8988T (cell line): ENCODE measurements at regions not wholly inside any gene's neighbourhood (a gene's known extent, or its start where the extent isn't known, plus 50 kb on each side); places are given as distances from the start of the nearest gene placed in this dataset.

Source experiments
- DNase-seq: peaks from one replicate; pipeline ENCODE4 v3.0.0; 2011

DNA sequence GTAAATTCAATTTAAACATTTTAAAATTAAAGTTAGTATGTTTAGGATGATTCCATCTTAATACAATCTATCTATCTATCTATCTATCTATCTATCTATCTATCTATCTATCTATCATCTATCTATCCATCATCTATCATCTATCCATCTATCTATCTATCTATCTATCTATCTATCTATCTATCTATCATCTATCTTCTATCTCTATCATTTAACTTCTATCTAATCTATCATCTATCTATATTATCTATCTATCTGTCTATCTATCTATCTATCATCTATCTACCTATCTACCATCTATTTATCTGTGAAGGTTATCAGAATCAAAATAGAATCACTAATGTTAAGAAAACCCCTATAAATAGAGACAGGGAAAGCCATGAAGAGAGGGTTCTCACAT is 78.3 kb downstream of the RAMP3 start:
- DNase-seq: no peak

DNA sequence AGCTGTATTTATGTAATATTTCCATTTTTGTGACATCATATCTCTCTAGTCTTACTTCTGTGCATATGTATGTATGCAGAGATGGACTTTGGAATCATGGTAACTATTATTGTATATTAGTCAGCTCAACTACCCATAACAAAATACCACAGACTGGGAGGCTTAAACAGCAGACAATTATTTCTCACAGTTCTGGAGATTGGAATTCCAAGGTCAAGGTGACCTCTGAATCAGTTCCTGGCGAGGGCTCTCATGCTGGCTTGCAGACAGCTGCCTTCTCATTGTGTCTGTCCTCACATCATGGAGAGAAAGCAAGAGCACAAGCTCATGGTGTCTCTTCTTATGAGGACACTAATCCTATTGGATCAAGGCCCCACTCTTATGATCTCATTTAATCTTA is 79.1 kb downstream of the RAMP3 start:
- DNase-seq: no peak

DNA sequence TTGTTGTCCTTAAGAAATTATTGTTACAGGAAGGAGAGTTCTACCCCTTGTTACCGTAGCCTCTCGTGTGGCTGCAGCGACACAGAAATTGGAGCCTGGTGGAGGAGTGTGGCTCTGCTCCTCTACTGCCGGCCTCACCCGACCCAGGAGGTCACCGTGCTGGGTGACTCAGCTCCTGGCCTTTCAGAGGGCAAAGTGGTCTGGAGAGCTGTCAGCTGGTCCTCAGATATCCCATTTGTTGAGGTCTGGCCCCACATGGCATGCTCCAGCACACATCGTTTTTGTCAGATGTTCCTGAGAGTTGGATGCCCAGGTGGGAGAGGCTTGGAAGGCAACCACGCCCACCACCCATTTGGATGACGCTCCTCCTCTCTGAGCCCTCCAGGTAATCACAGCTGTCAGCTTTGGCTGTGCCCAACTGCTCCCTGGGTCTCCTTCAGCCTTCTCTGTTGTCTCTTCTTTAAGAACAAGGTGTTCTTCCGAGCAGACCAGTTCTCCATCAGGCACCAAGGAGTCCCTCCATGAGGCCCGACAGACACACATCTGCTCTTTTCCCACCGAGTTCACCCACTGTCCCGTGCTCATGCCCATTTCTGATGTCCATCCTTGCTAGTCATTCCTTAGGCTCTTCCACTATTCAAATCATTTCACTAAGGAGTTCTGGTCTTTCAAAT is 80.3 kb downstream of the RAMP3 start:
- DNase-seq: no peak

DNA sequence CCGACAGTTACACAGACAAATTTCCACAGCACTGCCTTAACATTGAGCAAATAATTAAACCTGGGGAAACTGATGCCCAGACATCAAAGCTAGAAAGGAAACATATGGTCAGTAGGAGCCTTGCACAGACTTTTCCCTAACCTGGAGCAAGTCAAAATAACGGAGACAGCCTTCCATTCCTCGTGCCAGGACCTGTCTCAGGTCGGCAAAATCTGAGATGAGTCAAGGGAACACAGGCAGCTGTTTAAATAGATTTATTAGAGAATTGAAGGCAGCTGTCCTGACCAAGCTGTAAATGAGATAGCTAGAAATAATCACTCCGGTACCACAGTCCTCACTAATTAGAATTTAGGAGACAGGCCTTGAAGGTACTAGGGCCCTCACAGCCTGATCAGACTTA is 81.2 kb downstream of the RAMP3 start:
- DNase-seq: no peak

DNA sequence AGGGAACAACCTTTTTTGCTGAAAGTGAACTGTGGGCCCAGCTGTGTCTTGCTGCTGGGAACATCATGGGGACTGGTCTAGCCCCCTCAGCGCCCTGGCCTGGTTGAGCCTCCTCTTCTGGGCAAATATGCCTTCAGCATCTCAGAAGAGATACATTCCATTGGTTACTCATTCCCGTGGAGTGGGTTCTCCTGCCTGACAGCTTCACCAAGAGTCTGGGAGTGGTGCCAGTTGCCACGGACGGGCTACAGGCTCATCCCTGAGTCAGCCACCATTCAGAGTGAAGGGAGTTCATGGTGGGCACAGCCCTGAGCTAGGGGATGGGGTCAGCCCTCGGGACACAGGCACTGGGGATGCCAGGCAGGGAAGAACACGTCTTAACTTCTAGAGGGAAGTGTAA is 81.9 kb downstream of the RAMP3 start:
- DNase-seq: no peak

DNA sequence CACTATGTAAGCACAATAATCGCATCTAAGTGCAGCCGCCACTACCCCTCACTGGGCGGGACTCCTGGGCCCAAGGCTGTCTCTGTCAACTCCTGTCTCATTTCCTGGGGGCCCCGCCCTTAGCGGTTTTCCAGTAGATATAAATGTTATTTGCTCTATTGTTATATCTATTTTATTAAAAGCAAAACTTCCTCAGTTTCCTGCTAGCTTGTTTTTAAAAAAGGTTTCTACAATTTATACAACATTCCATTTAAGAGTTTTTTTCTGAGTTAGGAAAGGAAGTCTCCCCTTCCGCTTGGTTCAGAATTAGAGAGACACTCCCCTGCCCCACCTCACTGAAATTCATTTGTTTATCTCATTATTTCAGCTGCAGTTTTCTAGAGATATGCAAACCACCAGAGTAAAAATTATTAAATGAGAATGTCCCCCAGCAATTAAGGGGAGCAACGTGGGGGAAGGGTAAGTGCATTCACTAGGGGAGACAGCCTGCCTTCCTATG is 82.7 kb downstream of the RAMP3 start:
- no peak for DNase-seq

DNA sequence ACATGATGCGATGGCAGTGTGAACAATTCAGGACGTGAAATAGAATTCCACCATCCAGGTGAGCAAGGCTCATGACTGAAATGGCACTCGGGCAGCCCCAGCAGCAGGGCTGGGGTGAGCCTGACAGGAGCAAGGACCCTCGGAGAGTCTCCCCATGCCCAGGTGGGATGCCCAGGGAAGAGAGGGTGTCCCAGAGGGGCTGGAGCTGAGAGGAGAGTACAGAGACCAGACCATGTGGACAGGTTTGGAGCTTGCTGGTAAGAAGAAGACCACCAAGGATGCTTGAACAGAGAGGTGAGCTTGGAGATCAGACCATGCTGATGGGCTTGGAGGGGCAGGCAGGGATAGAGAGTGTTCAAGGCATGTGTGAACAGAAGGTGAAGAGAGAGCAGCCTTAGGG is 83.3 kb downstream of the RAMP3 start:
- no peak for DNase-seq

DNA sequence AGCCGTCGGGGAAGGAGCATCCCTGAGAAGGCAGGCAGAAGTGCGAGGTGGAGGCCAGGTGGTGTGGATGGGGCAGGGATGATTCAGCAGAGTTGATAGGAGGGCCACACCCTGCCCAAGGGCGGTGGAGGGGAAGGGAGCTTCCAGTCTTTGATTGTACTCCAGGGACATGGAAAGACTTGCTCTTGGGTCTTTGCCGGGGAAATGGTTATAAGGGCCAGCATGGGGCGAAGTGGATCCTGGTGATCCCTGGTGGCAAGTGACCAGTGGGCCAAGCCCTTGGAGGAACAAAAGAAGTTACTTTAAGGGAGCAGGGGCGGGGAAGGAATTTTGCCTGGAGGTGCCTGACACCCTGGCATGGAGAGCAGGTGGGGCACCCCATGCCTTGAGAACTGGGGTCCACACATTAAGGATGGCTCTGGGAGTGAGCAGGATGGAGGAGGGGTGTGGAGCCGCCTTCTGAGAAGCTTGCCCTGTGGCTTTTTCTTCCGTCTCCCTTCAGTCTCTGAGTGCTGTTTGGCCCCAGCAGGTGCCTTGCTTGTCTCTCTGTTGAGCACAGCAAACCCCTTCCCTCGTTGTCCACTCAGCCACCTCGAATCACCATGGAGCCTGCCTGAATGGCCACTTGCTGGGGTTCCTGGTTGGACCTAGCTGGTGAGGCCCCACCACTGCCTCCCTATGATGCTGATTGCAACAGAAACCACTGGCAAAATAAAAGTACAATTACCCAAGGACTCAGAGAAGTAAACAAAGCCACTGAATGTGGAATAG is 83.9 kb downstream of the RAMP3 start:
- DNase-seq: no peak

DNA sequence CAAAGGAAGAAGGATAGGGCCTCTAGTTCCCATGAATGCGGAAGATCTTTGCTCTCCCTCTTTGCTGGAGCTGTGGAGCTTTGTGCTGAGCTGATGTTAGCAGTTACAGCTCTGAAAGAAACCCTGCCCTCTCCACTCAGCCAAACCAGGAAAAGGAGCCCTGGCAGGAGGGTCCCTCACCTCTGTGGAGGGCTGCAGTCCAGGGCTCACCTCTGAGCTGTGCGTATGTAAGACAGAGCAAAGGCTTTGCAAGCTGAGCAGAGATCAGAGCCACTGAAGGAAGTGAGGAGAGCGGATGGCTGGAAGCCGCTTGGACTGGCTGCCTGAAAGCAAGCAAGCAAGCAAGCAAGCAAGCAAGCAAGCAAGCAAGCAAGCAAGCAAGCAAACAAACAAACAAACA is 84.7 kb downstream of the RAMP3 start:
- DNase-seq: no peak

DNA sequence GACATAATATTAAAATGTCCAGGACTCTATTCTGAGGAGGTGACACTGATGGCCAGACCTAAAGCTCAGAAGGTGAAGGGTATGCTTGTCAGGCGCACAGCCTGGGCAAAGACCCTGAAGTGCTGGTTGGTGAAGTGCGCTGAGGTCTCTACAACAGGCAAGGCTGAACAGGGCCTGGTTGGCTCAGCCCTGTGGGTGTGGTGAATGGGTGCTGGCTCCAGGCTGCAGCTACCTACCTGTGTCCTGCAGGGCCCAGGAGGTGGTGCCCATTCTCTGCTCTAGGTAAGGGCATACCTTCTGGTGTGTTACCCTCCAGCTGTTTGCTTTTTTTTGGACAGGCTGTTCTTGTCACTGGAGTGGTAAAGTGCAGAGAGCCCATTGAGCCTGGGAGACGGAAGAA is 85.1 kb downstream of the RAMP3 start:
- DNase-seq: no peak

DNA sequence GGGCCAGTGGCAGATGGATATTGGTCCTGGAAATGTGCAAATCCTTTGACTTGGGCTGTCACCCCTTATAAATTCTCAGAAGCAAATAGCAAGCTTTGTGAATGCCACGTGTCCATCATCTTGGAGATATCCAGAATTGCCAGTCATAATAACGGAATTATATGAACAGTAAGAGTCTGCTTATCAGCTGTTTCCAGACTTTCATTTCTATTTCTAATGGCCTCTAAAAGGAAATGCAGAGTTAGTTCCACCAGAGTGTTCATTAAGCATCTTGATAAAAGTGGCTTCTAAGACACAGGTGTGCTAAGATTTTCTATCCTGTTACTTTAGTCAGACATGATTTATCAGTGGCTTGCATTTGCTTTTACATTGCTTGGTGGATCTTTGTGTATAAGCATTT is 87.4 kb downstream of the RAMP3 start:
- no peak for DNase-seq

DNA sequence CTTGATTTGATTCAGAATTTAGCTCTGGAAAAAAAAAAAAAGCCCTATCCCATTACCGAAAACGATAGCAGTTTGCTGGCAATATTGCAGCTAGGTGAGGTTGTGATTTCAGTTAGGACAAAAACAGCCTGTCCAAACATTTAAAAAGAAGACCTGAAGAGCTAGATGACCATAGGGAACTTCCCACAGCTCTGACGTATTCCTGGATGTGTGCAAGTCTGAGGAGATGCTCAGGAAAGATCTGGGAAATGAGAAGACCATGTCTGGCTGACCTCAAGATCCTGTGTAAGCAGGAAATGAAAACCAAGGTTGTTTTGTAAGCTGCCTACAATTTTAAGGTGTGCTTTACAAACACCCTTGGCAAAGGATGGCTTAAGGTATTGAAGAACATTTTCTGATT is 88.7 kb downstream of the RAMP3 start:
- DNase-seq: no peak

DNA sequence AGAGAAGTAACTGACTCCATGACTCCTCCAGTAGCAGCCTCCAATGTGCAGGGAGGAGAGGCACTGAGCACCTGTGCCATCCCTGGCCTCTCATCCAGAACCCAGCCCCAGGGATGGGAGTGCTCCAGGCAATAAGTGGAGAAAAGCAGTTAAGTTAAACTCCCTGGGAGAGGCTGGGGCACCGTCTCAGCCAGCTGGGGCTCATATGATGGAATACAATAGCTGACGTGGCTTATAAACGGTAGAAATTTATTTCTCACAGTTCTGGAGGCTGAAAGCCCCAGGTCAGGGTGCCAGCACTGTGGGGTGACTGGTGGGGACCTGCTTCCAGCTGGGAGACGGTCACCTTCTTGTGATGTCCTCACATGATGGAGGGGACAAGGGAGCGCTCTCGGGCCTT is 94.7 kb downstream of the RAMP3 start:
- no peak for DNase-seq

DNA sequence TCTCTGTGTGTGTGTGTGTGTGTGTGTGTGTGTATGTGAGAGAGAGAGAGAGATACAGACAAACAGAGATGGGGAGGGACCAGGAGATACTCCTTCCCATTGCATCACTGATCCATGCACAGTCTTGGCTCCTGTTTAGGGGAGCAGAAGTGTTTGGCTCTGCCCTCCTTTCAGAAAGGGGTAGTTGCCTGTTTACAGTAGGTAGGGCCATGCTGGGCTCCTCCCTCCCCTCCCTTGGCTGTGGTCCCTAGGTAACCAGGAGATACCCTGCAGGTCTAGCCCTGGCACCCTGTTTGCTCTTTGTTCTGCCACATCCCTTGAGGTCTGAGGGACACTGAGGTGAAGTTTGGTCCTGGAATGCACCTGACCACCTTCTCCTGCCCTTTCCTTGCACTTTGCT is 95.3 kb downstream of the RAMP3 start:
- no peak for DNase-seq

DNA sequence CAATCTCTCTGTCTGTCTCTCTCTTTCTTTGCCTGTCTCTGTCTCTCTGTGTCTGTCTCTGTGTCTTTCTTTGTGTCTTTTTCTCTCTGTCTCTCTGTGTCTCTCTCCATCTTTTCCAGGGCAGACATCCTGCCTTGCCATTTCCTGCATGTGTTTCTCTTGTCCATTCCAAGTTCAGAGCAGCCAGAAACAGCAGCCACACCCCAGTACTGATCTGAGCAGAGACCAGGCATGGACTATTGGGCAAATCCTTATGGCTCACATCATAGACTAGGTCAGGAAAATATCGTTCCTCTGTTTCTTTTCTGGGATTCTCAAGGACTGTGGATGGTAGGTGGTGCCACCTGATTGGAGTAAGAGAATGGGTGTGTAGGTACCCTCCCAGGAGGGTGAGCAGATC is 95.8 kb downstream of the RAMP3 start:
- no peak for DNase-seq

DNA sequence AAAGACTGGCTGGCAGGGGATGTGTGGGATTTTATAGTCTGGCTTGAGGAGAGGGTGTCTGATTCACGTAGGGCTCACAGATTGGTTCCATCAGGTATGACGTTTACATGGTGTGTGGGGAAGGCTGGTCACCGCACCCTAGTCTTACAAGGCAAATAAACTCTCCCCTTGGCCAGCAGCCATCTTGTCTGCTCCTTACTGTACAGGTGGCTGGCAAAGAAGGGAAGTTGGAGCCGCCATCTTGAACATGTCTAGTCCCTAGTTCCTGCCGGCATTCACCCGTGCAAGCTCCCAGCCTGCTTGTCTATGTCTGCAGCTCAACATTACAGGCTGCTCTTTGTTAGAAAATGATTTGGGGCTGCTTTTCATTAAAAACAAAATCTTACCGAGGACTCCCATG is 97.6 kb downstream of the RAMP3 start:
- no peak for DNase-seq

DNA sequence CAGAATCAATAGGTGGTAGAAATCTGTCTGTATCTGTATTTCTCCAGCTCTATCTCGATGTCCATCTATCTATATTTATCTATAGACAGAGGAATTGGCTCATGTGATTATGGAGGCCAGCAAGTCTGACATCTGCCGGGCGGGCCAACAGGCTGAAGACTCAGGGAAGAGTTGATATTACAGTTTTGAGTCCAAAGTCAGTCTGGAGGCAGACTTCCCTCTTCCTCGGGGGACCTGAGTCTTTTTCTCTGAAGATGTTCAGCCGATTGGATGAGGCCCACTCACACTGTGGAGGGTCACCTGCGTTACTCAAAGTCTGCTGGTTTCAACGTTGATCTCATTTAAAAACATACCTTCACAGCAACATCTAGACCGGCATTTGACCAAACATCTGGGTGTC is 98.7 kb downstream of the RAMP3 start:
- no peak for DNase-seq

DNA sequence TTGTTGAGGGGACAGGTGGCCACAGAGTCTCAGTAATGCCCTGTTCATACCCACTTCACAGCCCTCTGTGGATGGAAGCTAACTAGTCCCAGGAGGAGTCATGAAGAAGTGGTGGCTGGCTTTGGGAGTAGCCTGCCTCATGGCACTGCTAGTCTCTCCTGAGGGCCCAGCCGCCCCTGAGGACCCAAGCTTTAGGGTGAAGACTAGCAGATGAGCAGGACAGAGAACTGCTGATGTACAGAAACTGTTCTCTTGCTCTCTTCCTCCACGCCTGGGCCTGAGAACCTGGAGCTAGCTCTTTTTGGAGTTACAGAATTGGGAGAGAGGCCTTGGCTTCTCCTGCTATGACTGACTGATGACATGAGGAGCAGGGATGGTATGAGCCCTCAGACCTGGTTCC is 99.2 kb downstream of the RAMP3 start:
- DNase-seq: no peak

DNA sequence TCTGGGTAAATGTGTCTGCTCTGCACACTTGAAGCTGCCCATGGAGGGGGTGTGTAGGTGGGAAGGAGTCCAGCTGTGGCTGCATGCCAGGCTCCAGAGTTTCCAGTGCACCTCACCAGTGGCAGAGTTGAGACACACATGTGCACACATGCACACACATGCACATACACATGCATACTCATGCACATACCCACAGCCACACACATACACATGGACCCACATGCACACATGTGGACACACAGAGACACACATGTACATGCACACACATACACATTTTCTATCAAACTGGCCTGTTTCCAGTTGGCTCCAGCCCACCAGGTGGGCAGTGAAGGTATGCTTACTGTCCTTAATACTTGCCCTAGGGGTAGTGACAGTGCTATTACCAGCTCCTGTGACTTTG is 99.7 kb downstream of the RAMP3 start:
- no peak for DNase-seq

DNA sequence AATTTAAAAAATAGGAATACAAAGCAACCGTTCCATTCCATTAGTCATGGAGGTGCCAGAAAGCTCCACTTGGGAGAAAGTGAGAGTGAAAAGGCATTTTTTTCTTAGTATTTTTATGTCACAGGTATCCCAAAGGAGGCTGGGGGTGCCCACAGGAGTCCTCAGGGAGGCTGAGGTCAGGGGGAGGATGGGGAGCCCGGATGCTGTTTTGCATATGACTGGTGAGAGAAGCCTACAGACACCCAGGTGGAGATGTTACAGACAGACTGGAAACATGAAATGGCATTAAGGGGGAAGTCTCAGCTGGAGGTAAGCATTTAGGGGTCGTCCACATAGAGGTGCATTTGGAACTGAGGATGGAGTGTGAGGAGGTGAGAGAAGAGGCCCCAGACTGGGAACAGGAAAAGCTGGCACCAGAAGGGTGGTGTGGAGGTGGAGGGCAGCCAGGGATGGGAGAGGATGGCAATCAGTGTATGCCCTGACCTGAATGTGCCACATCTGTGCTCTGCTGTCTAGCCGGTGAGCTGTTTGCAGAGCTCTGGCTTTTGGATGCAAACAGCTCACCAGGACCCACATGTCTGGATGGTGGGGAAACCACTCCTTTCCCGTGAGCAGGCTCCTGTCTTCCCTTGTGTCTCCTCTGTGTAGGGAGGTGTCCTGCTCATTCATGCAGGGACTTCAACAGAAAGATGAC is 101.1 kb downstream of the RAMP3 start:
- no peak for DNase-seq

DNA sequence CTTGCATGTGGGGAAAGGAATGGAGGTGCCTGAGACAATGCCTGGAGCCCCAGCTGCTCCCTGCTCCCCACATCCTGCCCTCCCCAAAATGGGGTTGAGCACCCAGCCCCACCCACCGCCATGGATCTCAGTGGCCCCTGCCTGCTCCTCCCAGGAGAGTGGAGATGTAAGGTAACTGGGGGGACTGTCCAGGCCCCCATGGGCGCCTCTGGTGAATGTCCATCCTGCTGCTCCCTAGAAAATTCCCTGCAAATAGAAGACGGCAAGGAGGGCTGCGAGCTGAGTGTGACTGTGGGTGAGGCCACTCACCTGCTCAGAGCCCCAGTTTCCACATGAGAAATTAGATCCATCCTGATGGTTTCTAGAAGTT is 101.6 kb downstream of the RAMP3 start:
- no peak for DNase-seq

DNA sequence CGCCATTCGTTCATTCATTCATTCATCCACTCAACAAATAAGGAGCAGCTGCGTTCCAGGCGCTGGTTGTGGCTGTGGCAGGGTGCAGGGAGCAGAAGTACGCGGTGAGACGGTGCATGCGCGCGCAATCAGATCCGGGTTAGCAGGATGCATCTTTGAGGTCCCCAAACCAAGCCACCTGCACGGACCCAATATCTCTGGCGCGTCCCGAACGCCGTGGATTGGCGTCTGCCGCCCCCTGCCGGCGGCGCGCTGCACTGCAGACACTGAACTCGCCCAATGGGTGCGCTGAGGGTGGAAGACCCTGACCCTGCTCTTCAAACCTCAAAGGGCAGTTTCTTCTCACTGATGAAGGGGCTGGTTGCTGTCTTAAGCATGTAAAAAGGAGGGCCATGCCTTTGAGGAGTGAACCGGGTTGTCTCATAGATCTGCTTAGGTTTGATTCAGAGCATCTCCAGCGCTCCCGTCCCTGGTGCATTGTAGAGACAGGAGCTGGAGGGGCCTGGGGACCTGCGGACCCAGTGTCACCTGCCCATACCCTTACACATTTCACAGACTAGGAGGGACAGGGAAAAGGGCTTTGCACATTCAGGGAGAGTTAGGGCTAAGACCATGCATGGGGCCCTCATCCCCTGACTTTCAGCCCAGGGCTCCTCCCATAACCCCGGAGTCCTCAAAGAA is 102.5 kb downstream of the RAMP3 start:
- DNase-seq: peak; percentile 42

DNA sequence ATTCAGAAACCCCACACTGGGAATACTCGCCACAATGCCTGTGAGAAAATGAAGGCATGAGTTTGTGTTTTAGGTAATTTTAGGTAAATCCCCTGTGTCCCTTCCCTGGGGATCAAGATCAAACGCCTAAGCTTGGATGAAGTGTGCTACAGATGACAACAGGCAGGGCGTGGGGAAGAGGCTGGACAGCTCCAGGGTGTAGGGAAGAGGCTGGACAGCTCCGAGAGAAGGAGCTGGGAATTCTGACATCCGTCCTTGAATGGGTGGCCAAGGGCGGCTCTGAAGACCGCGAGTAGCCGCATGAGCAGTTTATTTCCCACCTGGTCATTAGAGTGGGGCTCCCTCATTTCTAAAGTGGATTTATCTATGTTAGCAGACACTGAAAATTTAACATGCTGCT is 109.7 kb downstream of the RAMP3 start:
- no peak for DNase-seq

DNA sequence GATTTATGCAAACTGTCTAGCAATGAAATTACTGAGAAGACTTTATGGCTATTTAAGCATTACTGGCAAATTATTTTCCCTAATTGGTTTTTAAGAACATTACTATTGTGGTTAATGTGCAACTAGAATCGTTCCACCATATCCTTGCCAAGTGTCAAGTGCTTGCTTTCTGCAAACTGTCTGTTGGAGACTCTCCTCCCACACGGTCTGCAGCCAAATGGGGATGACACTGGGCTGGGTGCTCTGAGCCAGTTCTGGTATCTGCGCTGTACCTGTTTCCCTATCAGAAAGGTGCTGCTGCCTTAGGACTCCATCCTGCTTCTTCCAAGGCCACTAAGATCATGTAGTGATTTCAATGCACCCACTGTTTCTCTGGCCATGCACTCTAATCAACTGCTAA is 110.4 kb downstream of the RAMP3 start:
- DNase-seq: no peak
